Vagina (tissue), 2 donors: ENCODE measurements at regions not wholly inside any gene's neighbourhood (a gene's known extent, or its start where the extent isn't known, plus 50 kb on each side); places are given as distances from the start of the nearest gene placed in this dataset.
"Not testable (repeated sequence)": the region's sequence is repeated elsewhere in the genome, so short reads cannot be mapped to it uniquely, and the experiment has no call there.

Experiments used
- DNase-seq, 2 donors: peaks; one replicate each; pipeline ENCODE4 v3.0.0-alpha.2; 2017; ENCODE audit errors: extremely low spot score in 2 of 2
- H3K27ac ChIP-seq: fragments of 200-600 bp; sonication (generic); one replicate; pipeline ENCODE4 v1.5.1; 2019
- H3K27me3 ChIP-seq: fragments of 200-600 bp; sonication (generic); one replicate; pipeline ENCODE4 v1.5.1; 2019
- H3K36me3 ChIP-seq, 2 donors: fragments of 200-600 bp; sonication (generic); one replicate each; pipeline ENCODE4 v1.5.1; 2017 to 2019
- H3K4me1 ChIP-seq: fragments of 200-600 bp; sonication (generic); one replicate; pipeline ENCODE4 v1.5.1; 2019
- H3K4me3 ChIP-seq, 2 donors: fragments of 200-600 bp; sonication (generic); 1 replicate in 1 of 2; 2 replicates in 1 of 2; pipeline ENCODE4 v1.5.1; 2016 to 2019
- H3K9me3 ChIP-seq: fragments of 200-600 bp; sonication (generic); one replicate; pipeline ENCODE4 v1.5.1; 2019
- POLR2A ChIP-seq, 2 donors: fragments of 450-650 bp; IDR thresholded peaks; one replicate each; pipeline ENCODE4 v1.6.1; 2017; ENCODE audit warnings: antibody characterized with exemption in 2 of 2, mild to moderate bottlenecking in 2 of 2, moderate library complexity in 2 of 2
- POLR2AphosphoS5 ChIP-seq, 2 donors: sonication (generic); formaldehyde crosslinking; IDR thresholded peaks; one replicate each; pipeline ENCODE4 v1.9.0; 2017; ENCODE audit warnings: antibody characterized with exemption in 2 of 2, mild to moderate bottlenecking in 2 of 2, low read depth in 1 of 2; ENCODE audit not compliant: insufficient read depth in 1 of 2
- intact Hi-C: fragments of 100-400 bp; cut with DNase I; formaldehyde crosslinking; loops from one replicate; pipeline ENCODE4 v1.15.1; 2023
- TF ChIP-seq, protein P1 (sequence below), 3 experiments: fragments of 450-650 bp in 2 of 3; fragments of 200-600 bp in 1 of 3; sonication (generic) in 1 of 3; IDR thresholded peaks; one replicate each; pipeline ENCODE4 v1.5.1; 2017 to 2019; ENCODE audit warnings: antibody characterized with exemption in 3 of 3, mild to moderate bottlenecking in 2 of 3, moderate library complexity in 2 of 3

DNA sequence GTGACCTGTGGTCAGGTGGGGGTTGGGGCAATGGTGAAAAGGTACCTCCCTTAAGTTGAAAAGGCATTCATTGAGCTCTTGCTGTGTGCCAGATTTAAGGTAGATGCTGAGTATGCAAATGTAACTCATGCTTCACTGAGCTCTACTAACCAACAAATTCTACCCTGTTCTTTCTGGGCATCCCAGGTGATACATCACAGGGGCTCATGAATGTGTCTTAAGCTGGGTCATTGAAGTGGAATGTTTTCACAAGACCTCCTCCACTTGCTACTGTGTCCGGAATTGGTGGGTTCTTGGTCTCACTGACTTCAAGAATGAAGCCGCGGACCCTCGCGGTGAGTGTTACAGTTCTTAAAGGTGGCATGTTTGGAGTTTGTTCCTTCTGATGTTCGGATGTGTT is 362.8 kb upstream of the ZNF462 start:
- no peaks in the 10 kb centered on the region for H3K9me3 ChIP-seq
- H3K4me1 ChIP-seq: no peaks in the 10 kb centered on the region
- DNase-seq: no peak
- intact Hi-C loops: no loop called here
- H3K4me3 ChIP-seq: no peak overlapping the region
- H3K27ac ChIP-seq: no peak overlapping the region
- H3K27me3 ChIP-seq: no peaks in the 10 kb centered on the region
- TF ChIP-seq, protein P1, sequence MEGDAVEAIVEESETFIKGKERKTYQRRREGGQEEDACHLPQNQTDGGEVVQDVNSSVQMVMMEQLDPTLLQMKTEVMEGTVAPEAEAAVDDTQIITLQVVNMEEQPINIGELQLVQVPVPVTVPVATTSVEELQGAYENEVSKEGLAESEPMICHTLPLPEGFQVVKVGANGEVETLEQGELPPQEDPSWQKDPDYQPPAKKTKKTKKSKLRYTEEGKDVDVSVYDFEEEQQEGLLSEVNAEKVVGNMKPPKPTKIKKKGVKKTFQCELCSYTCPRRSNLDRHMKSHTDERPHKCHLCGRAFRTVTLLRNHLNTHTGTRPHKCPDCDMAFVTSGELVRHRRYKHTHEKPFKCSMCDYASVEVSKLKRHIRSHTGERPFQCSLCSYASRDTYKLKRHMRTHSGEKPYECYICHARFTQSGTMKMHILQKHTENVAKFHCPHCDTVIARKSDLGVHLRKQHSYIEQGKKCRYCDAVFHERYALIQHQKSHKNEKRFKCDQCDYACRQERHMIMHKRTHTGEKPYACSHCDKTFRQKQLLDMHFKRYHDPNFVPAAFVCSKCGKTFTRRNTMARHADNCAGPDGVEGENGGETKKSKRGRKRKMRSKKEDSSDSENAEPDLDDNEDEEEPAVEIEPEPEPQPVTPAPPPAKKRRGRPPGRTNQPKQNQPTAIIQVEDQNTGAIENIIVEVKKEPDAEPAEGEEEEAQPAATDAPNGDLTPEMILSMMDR (IDR thresholded peaks at IDR 0.05): no peak
- TF ChIP-seq POLR2AphosphoS5 (IDR thresholded peaks at IDR 0.05; ENCODE audit: insufficient read depth in 1 of 2, low read depth in 1 of 2) (no peak), POLR2A (IDR thresholded peaks at IDR 0.05) (no peak)
- no peaks in the 10 kb centered on the region for H3K36me3 ChIP-seq

DNA sequence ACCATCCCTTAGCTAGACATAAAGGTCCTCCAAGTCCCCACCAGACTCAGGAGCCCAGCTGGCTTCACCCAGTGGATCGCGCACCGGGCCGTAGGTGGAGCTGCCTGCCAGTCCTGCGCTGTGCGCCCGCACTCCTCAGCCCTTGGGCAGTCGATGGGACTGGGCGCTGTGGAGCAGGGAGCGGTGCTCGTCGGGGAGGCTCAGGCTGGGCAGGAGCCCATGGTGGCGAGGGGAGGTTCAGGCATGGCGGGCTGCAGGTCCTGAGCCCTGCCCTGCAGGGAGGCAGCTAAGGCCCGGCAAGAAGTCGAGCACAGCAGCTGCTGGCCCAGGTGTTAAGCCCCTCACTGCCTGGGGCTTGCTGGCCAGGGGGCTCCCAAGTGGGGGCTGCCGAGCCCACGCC is 361.8 kb upstream of the ZNF462 start:
- intact Hi-C loops, H3K27me3 ChIP-seq, H3K27ac ChIP-seq, H3K4me1 ChIP-seq, H3K36me3 ChIP-seq, H3K4me3 ChIP-seq, DNase-seq, H3K9me3 ChIP-seq: not testable (repeated sequence)

DNA sequence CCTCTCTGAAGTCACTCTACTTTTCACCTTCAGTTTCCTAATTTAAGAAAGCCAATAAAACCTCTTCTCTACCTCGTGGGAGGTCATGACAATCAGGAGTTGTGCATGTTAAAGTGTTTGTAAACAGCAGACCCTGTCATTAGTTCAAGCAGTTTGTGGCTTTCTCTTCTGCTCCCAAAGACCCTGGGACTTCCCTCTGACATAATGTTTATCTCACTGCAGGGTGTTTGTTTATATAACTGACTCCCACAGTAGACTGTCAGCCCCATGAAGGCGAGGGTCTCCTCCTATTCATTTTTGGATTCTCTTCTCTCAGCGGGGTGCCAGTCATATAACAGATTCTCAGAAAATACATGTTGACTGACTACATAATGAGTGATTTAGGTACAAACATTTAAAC is 360.0 kb upstream of the ZNF462 start:
- DNase-seq: no peak
- no peaks in the 10 kb centered on the region for H3K36me3 ChIP-seq
- H3K27ac ChIP-seq: no peak overlapping the region
- no peaks in the 10 kb centered on the region for H3K9me3 ChIP-seq
- H3K4me3 ChIP-seq: no peak overlapping the region
- H3K27me3 ChIP-seq: no peaks in the 10 kb centered on the region
- intact Hi-C loops: no loop called here
- TF ChIP-seq POLR2AphosphoS5 (IDR thresholded peaks at IDR 0.05; ENCODE audit: insufficient read depth in 1 of 2, low read depth in 1 of 2) (no peak), POLR2A (IDR thresholded peaks at IDR 0.05) (no peak)
- TF ChIP-seq, protein P1 (IDR thresholded peaks at IDR 0.05): no peak
- no peaks in the 10 kb centered on the region for H3K4me1 ChIP-seq

DNA sequence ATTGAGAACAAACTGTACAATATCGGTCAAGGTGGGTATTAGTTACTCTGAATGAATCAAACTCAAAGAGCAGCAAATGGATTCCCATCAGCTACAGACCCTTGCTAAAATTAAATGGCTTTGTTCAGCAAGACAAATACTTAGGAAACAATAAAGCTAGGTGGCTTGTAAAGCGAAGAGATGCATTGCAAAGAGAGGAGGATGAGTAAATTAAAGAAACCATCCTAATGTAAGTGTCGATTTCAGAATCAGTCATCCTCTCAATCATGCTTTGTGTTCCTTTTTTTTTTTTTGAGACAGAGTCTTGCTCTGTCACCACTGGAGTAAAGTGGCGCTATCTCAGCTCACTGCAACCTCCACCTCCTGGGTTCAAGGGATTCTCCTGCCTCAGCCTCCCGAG is 359.2 kb upstream of the ZNF462 start:
- intact Hi-C loops: no loop called here
- no peaks in the 10 kb centered on the region for H3K9me3 ChIP-seq
- H3K27me3 ChIP-seq: no peaks in the 10 kb centered on the region
- H3K4me1 ChIP-seq: no peaks in the 10 kb centered on the region
- no peak for DNase-seq
- H3K4me3 ChIP-seq: no peak overlapping the region
- no peak for TF ChIP-seq POLR2A (IDR thresholded peaks at IDR 0.05)
- TF ChIP-seq POLR2AphosphoS5 (IDR thresholded peaks at IDR 0.05; ENCODE audit: insufficient read depth in 1 of 2, low read depth in 1 of 2): no peak
- TF ChIP-seq, protein P1 (IDR thresholded peaks at IDR 0.05): no peak
- H3K27ac ChIP-seq: no peak overlapping the region
- no peaks in the 10 kb centered on the region for H3K36me3 ChIP-seq

DNA sequence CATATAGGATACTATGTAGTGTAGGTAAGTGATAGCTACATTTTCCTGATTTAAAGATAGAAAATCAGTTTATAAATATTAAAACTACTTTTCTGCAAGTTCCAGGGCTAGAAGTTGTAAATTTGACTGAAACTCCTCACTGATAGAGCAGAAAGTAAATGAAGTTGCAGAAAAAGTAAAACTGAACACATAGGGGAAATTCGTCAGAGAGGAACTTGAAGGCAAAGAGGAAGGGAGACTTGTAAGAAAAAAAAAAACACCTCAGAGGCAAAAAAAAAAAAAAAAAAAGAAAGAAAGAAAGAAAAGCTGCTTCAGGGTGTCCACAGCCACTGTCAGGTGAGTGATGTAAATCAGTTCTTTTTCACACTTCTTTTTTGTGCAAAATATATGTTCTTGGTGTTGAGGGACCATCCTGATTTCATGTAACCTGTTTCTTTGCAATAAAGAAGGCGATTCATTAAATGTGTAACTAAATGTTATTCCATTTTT is 336.2 kb upstream of the ZNF462 start:
- Histone ChIP-seq H3K4me3 (no peak overlapping the region), H3K27me3 (no peaks in the 10 kb centered on the region), H3K4me1 (no peaks in the 10 kb centered on the region), H3K36me3 (no peaks in the 10 kb centered on the region), H3K27ac (no peak overlapping the region), H3K9me3 (no peaks in the 10 kb centered on the region)
- intact Hi-C loops: no loop called here
- no peak for DNase-seq
- TF ChIP-seq POLR2AphosphoS5 (IDR thresholded peaks at IDR 0.05; ENCODE audit: insufficient read depth in 1 of 2, low read depth in 1 of 2): no peak
- TF ChIP-seq POLR2A (IDR thresholded peaks at IDR 0.05): no peak
- TF ChIP-seq, protein P1 (IDR thresholded peaks at IDR 0.05): no peak

DNA sequence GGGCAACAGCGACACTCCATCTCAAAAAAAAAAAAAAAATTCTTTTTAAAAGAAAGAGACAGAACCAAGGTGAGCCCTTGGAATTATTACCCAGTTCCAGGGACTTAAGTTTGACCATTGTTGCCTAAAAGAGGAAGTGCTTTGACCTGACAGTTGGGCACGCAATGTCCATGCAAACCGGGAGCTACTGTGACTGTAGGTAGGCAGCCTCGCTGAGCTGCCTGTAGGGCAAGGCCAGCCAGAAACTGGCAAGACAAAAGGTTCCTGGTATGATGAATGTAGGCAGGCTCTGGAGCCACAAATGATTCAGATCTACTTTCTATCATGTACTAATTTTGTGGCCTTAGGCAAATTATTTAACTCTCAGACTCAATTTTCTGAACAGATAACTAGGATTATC is 334.8 kb upstream of the ZNF462 start:
- intact Hi-C loops: no loop called here
- no peaks in the 10 kb centered on the region for H3K27me3 ChIP-seq
- H3K36me3 ChIP-seq: no peaks in the 10 kb centered on the region
- TF ChIP-seq POLR2A (IDR thresholded peaks at IDR 0.05) (no peak), POLR2AphosphoS5 (IDR thresholded peaks at IDR 0.05; ENCODE audit: insufficient read depth in 1 of 2, low read depth in 1 of 2) (no peak)
- TF ChIP-seq, protein P1 (IDR thresholded peaks at IDR 0.05): no peak
- H3K4me3 ChIP-seq: no peak overlapping the region
- no peaks in the 10 kb centered on the region for H3K4me1 ChIP-seq
- H3K27ac ChIP-seq: no peak overlapping the region
- DNase-seq: no peak
- H3K9me3 ChIP-seq: no peaks in the 10 kb centered on the region
